ENCODE measurements at regions not wholly inside any gene's neighbourhood (a gene's known extent, or its start where the extent isn't known, plus 50 kb on each side); places are given as distances from the start of the nearest gene placed in this dataset.

GRCh38 chr4:104418286-104418685 is 76.4 kb downstream of the CXXC4 start:
- H3K4me2 ChIP-seq: no peak overlapping the region
- Mint-ChIP-seq H3K4me1 (peaks cover 43% of the 10 kb centered on the region), H3K36me3 (ENCODE audit: low read depth) (no peaks in the 10 kb centered on the region), H3K27me3 (ENCODE audit: insufficient read depth, low read depth, poor library complexity) (no peaks in the 10 kb centered on the region), H3K27ac (no peak overlapping the region), H3K9me3 (no peaks in the 10 kb centered on the region), H3K4me3 (no peak overlapping the region)
- no peak for DNase-seq (ENCODE audit: low spot score)
- H3K27ac ChIP-seq (ENCODE audit: low read depth): no peak overlapping the region
- no peak overlapping the region for H2AFZ ChIP-seq
- no peaks in the 10 kb centered on the region for H3K27me3 ChIP-seq (ENCODE audit: insufficient read depth)
- no peaks in the 10 kb centered on the region for H4K20me1 ChIP-seq (replicated peaks; ENCODE audit: insufficient read depth)
- H3K4me3 ChIP-seq: no peak overlapping the region
- ATAC-seq: no peak
- no peaks in the 10 kb centered on the region for H3F3A ChIP-seq (replicated peaks; ENCODE audit: low read depth)
- H3K79me2 ChIP-seq (replicated peaks; ENCODE audit: insufficient read depth): no peaks in the 10 kb centered on the region
- no peak for TF ChIP-seq EZH2phosphoT487 (IDR thresholded peaks at IDR 0.05; ENCODE audit: unreplicated experiment)
- no peak for TF ChIP-seq ZNF114 (CRISPR knock-in tag; IDR thresholded peaks at IDR 0.05)
- no peak for TF ChIP-seq ZNF462 (CRISPR knock-in tag; IDR thresholded peaks at IDR 0.05)
- no peak for TF ChIP-seq NANOG (IDR thresholded peaks at IDR 0.05; ENCODE audit: borderline replicate concordance)
- TF ChIP-seq, protein P1, sequence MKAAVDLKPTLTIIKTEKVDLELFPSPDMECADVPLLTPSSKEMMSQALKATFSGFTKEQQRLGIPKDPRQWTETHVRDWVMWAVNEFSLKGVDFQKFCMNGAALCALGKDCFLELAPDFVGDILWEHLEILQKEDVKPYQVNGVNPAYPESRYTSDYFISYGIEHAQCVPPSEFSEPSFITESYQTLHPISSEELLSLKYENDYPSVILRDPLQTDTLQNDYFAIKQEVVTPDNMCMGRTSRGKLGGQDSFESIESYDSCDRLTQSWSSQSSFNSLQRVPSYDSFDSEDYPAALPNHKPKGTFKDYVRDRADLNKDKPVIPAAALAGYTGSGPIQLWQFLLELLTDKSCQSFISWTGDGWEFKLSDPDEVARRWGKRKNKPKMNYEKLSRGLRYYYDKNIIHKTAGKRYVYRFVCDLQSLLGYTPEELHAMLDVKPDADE (IDR thresholded peaks at IDR 0.05): no peak
- TF ChIP-seq EZH2 (IDR thresholded peaks at IDR 0.05; ENCODE audit: low read depth, unreplicated experiment): no peak
- no peak for TF ChIP-seq ZNF331 (CRISPR knock-in tag; IDR thresholded peaks at IDR 0.05; ENCODE audit: low read depth)
- TF ChIP-seq, protein P2, sequence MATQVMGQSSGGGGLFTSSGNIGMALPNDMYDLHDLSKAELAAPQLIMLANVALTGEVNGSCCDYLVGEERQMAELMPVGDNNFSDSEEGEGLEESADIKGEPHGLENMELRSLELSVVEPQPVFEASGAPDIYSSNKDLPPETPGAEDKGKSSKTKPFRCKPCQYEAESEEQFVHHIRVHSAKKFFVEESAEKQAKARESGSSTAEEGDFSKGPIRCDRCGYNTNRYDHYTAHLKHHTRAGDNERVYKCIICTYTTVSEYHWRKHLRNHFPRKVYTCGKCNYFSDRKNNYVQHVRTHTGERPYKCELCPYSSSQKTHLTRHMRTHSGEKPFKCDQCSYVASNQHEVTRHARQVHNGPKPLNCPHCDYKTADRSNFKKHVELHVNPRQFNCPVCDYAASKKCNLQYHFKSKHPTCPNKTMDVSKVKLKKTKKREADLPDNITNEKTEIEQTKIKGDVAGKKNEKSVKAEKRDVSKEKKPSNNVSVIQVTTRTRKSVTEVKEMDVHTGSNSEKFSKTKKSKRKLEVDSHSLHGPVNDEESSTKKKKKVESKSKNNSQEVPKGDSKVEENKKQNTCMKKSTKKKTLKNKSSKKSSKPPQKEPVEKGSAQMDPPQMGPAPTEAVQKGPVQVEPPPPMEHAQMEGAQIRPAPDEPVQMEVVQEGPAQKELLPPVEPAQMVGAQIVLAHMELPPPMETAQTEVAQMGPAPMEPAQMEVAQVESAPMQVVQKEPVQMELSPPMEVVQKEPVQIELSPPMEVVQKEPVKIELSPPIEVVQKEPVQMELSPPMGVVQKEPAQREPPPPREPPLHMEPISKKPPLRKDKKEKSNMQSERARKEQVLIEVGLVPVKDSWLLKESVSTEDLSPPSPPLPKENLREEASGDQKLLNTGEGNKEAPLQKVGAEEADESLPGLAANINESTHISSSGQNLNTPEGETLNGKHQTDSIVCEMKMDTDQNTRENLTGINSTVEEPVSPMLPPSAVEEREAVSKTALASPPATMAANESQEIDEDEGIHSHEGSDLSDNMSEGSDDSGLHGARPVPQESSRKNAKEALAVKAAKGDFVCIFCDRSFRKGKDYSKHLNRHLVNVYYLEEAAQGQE (IDR thresholded peaks at IDR 0.05; ENCODE audit: unreplicated experiment): no peak
- no peaks in the 10 kb centered on the region for H3K36me3 ChIP-seq (ENCODE audit: insufficient read depth)
- H3K4me1 ChIP-seq (ENCODE audit: insufficient read depth): peaks cover 34% of the 10 kb centered on the region
- H3K9me2 ChIP-seq (ENCODE audit: insufficient read depth): no peaks in the 10 kb centered on the region

All from GM23338 (cell line).